ENCODE measurements at regions not wholly inside any gene's neighbourhood (a gene's known extent, or its start where the extent isn't known, plus 50 kb on each side); places are given as distances from the start of the nearest gene placed in this dataset.

DNA sequence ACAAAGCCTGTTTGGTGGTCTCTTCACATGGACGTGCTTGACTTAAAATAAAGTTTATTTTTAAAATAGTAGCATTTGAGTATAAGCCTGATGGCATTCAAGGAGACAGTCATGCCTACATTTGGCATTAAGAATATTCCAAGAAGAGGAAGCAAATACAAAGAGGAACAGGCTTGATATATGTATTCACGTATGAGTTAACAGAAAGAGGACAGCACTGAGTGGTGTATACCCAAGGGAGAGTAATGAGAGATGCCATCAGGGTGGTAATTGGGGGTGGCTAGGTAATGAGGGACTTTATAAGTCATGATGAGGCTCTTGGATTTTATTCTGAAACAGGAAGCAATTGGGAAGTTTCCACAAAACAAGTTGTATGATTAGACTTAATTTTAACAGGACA lies 363.3 kb downstream of the SEMA3D start:
- H3K27me3 ChIP-seq = no peaks in the 10 kb centered on the region
- H3K9me3 ChIP-seq (ENCODE audit: low read depth) = no peaks in the 10 kb centered on the region
- DNase-seq (ENCODE audit: low read depth in 1 of 2, low spot score in 1 of 2) = no peak
- H3K4me1 ChIP-seq (ENCODE audit: low read depth) = no peaks in the 10 kb centered on the region
- no peaks in the 10 kb centered on the region for H3K36me3 ChIP-seq
- H3K27ac ChIP-seq = no peak overlapping the region
- TF ChIP-seq, protein P1, sequence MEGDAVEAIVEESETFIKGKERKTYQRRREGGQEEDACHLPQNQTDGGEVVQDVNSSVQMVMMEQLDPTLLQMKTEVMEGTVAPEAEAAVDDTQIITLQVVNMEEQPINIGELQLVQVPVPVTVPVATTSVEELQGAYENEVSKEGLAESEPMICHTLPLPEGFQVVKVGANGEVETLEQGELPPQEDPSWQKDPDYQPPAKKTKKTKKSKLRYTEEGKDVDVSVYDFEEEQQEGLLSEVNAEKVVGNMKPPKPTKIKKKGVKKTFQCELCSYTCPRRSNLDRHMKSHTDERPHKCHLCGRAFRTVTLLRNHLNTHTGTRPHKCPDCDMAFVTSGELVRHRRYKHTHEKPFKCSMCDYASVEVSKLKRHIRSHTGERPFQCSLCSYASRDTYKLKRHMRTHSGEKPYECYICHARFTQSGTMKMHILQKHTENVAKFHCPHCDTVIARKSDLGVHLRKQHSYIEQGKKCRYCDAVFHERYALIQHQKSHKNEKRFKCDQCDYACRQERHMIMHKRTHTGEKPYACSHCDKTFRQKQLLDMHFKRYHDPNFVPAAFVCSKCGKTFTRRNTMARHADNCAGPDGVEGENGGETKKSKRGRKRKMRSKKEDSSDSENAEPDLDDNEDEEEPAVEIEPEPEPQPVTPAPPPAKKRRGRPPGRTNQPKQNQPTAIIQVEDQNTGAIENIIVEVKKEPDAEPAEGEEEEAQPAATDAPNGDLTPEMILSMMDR (IDR thresholded peaks at IDR 0.05; ENCODE audit: low read depth, low read length) = no peak
- H3K4me3 ChIP-seq = no peak overlapping the region

DNA sequence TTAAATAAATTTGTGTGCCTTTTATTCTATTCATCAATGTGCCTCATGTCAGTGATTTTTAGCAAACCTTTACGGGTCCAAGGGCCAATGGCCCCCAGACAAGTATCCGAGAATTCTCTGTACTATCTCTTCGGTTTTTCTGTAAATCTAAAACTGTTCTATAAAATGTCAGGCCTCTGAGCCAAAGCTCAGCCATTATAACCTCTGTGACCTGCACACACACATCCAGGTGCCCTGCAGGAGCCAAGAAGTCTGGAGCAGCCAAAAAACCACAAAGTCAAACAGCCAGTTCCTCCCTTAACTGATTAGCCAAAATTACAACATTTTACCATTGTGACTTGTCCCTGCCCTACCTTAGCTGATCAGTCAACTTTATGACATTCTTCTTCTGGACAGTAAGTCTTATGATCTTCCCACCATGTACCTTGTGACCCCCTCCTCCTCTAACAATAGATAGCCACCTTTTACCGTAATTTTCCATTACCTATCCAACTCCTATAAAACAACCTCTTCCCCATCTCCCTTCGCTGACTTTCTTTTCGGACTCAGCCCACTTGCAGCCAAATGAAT lies 363.8 kb downstream of the SEMA3D start:
- Histone ChIP-seq H3K27ac (no peak overlapping the region), H3K4me1 (ENCODE audit: low read depth) (no peaks in the 10 kb centered on the region), H3K9me3 (ENCODE audit: low read depth) (no peaks in the 10 kb centered on the region), H3K36me3 (no peaks in the 10 kb centered on the region), H3K4me3 (no peak overlapping the region), H3K27me3 (no peaks in the 10 kb centered on the region)
- TF ChIP-seq, protein P1 (IDR thresholded peaks at IDR 0.05; ENCODE audit: low read depth, low read length) = no peak
- DNase-seq (ENCODE audit: low read depth in 1 of 2, low spot score in 1 of 2) = no peak

DNA sequence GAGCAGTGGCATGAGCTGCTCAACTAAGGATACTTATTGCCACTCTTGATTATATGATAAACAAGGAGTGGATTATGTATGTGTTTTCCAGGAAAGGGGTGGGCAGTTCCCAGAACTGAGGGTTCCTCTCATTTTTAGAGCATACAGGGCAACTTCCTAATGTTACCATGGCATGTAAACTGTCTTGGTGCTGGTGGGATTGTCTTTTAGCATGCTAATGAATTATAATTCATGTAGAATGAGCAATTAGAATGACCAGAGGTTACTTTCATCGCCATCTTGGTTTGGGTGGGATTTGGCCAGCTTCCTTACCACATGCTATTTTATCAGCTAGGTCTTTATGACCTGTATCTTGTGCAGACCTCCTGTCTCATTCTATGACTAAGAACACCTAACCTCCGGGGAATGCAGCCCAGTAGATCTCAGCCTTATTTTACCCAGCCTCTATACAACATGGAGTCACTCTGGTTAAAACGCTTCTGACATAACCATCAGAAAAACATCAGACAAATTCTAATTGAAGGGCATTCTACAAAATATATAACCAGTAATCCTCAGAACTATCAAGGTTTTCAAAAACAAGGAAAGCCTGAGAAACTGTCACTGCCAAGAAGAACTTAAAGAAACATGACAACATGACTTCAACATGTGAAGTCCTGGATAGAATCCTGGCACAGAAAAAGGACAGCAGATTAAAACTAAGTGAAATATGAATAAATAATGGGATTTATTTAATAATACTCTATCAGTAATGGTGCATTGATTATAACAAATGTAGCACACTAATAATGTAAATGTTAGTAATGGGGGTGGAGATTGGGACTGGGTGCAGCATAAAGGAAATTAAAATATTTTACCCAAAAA lies 365.0 kb downstream of the SEMA3D start:
- H3K27ac ChIP-seq = no peak overlapping the region
- DNase-seq (ENCODE audit: low read depth in 1 of 2, low spot score in 1 of 2) = no peak
- H3K4me3 ChIP-seq = no peak overlapping the region
- H3K27me3 ChIP-seq = no peaks in the 10 kb centered on the region
- H3K9me3 ChIP-seq (ENCODE audit: low read depth) = no peaks in the 10 kb centered on the region
- TF ChIP-seq, protein P1 (IDR thresholded peaks at IDR 0.05; ENCODE audit: low read depth, low read length) = no peak
- H3K4me1 ChIP-seq (ENCODE audit: low read depth) = no peaks in the 10 kb centered on the region
- H3K36me3 ChIP-seq = no peaks in the 10 kb centered on the region

DNA sequence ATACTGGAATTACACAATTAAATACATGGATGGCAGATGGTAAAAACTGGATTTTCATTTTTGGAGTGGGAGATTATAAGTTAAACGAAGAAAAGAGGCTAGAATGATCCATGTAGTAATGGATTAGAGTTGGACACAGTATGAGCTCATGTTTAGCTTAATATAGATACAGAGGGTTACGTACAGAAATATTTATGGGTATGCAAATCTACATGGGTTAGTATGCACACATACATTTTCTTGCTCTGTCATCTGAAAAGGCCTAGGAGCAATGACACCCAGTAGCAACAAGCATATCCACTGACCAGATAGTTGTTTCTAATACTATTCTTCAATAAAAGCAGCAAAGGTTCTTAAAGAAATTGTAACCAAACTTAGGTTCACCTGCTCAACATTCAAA lies 366.4 kb downstream of the SEMA3D start:
- H3K9me3 ChIP-seq (ENCODE audit: low read depth) = no peaks in the 10 kb centered on the region
- no peaks in the 10 kb centered on the region for H3K27me3 ChIP-seq
- H3K36me3 ChIP-seq = no peaks in the 10 kb centered on the region
- TF ChIP-seq, protein P1 (IDR thresholded peaks at IDR 0.05; ENCODE audit: low read depth, low read length) = no peak
- H3K4me1 ChIP-seq (ENCODE audit: low read depth) = no peaks in the 10 kb centered on the region
- DNase-seq (ENCODE audit: low read depth in 1 of 2, low spot score in 1 of 2) = no peak
- no peak overlapping the region for H3K4me3 ChIP-seq
- no peak overlapping the region for H3K27ac ChIP-seq

DNA sequence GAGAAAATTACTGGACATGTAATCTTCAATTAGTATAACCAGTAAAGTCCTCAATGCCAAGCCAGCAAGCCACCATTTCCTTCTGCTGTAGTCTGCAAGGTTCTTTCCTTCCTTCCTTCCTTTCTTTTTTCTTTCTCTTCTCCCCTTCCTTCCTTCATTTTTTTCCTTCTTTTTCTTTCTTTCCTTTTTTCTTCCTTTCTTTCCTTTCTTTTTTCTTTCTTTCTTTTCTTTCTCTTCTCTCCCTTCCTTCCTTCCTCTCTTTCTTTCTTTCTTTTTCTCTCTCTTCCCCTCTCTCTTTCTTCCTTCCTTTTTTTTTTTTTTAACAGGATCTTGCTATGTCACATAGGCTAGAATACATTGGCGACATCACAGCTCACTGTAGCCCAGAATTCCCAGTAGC lies 369.8 kb downstream of the SEMA3D start:
- no peak for DNase-seq (ENCODE audit: low read depth in 1 of 2, low spot score in 1 of 2)
- Histone ChIP-seq H3K27me3 (no peaks in the 10 kb centered on the region), H3K36me3 (no peaks in the 10 kb centered on the region), H3K9me3 (ENCODE audit: low read depth) (no peaks in the 10 kb centered on the region), H3K27ac (no peak overlapping the region), H3K4me3 (no peak overlapping the region), H3K4me1 (ENCODE audit: low read depth) (no peaks in the 10 kb centered on the region)
- TF ChIP-seq, protein P1 (IDR thresholded peaks at IDR 0.05; ENCODE audit: low read depth, low read length) = no peak
